GM19193 (cell line): ENCODE measurements at regions not wholly inside any gene's neighbourhood (a gene's known extent, or its start where the extent isn't known, plus 50 kb on each side); places are given as distances from the start of the nearest gene placed in this dataset.

ENCODE experiments used
- POLR2A ChIP-seq: IDR thresholded peaks from 4 replicates; pipeline ENCODE4 v1.6.1; 2011; ENCODE audit not compliant: insufficient read depth, insufficient read length; ENCODE audit errors: extremely low read depth

GRCh38 chr12:116442304-116442703, 116.9 kb upstream of the MAP1LC3B2 start:
- no peak for TF ChIP-seq POLR2A

GRCh38 chr12:116442946-116443345, 116.2 kb upstream of the MAP1LC3B2 start:
- TF ChIP-seq POLR2A, result no peak

GRCh38 chr12:116443821-116444589, 115.2 kb upstream of the MAP1LC3B2 start:
- TF ChIP-seq POLR2A, result no peak

GRCh38 chr12:116444590-116444943, 114.6 kb upstream of the MAP1LC3B2 start:
- TF ChIP-seq POLR2A, result no peak

GRCh38 chr12:116448165-116448739, 110.9 kb upstream of the MAP1LC3B2 start:
- TF ChIP-seq POLR2A, result no peak

- no peak for TF ChIP-seq POLR2A
Measured at GRCh38 chr12:116450406-116450910, 108.7 kb upstream of the MAP1LC3B2 start.

GRCh38 chr12:116453631-116454030, 105.5 kb upstream of the MAP1LC3B2 start:
- TF ChIP-seq POLR2A, result no peak

GRCh38 chr12:116454076-116454475, 105.1 kb upstream of the MAP1LC3B2 start:
- TF ChIP-seq POLR2A, result no peak

GRCh38 chr12:116454950-116455447, 104.2 kb upstream of the MAP1LC3B2 start:
- no peak for TF ChIP-seq POLR2A

- TF ChIP-seq POLR2A, result no peak
Measured at GRCh38 chr12:116455540-116456329, 103.4 kb upstream of the MAP1LC3B2 start.

- no peak for TF ChIP-seq POLR2A
Measured at GRCh38 chr12:116456330-116457082, 102.7 kb upstream of the MAP1LC3B2 start.

- no peak for TF ChIP-seq POLR2A
Measured at GRCh38 chr12:116458492-116458891, 100.7 kb upstream of the MAP1LC3B2 start.

- TF ChIP-seq POLR2A, result no peak
Measured at GRCh38 chr12:116459011-116459875, 99.9 kb upstream of the MAP1LC3B2 start.
